H1 (cell line): ENCODE measurements at regions not wholly inside any gene's neighbourhood (a gene's known extent, or its start where the extent isn't known, plus 50 kb on each side); places are given as distances from the start of the nearest gene placed in this dataset.

ENCODE experiments used
- CTCF ChIA-PET: fragments of 300-600 bp; sonication (Branson Sonifier 250); formaldehyde crosslinking; loops from one replicate; lab custom pipeline; 2021; ENCODE audit not compliant: partially characterized antibody; lab: Charles Lee
- POLR2A ChIA-PET: fragments of 300-600 bp; sonication (Branson Sonifier 250); formaldehyde crosslinking; loops from one replicate; lab custom pipeline; 2021; ENCODE audit warnings: inconsistent platforms; ENCODE audit not compliant: partially characterized antibody; lab: Charles Lee
- DNase-seq, 2 experiments: peaks; one replicate each; pipeline versions ENCODE4 v3.0.0 to v3.0.0-alpha.2; 2010 to 2022; ENCODE audit warnings: low spot score in 2 of 2, low read depth in 1 of 2, mixed read lengths in 1 of 2
- FAIRE-seq: peaks from 2 replicates; lab custom pipeline; 2011; peaks lifted over from hg19 to GRCh38; lab: Jason Lieb, UNC
- H2AFZ ChIP-seq: 2 replicates; pipeline ENCODE4 v1.8.1; 2012; ENCODE audit warnings: low read length, inconsistent platforms
- H2AK5ac ChIP-seq: 2 replicates; pipeline ENCODE4 v1.6.1; 2013; ENCODE audit warnings: low read depth, low read length
- H2BK120ac ChIP-seq: replicated peaks from 2 replicates; pipeline ENCODE3; 2013; ENCODE audit warnings: low read depth, low read length, inconsistent platforms
- H2BK12ac ChIP-seq: 2 replicates; pipeline ENCODE4 v1.6.1; 2013; ENCODE audit warnings: low read depth, low read length
- H2BK15ac ChIP-seq: 2 replicates; pipeline ENCODE4 v1.6.1; 2013; ENCODE audit warnings: low read length
- H2BK20ac ChIP-seq: 2 replicates; pipeline ENCODE4 v1.6.1; 2013; ENCODE audit warnings: low read length
- H2BK5ac ChIP-seq: 2 replicates; pipeline ENCODE4 v1.6.1; 2013; ENCODE audit warnings: low read depth, low read length
- H3K14ac ChIP-seq: 2 replicates; pipeline ENCODE4 v1.6.1; 2013; ENCODE audit warnings: inconsistent platforms; ENCODE audit not compliant: insufficient read length
- H3K18ac ChIP-seq: 2 replicates; pipeline ENCODE4 v1.6.1; 2013; ENCODE audit warnings: low read length; ENCODE audit errors: extremely low read depth
- H3K23ac ChIP-seq: 2 replicates; pipeline ENCODE4 v1.6.1; 2013; ENCODE audit warnings: inconsistent platforms; ENCODE audit not compliant: insufficient read length
- H3K23me2 ChIP-seq: 2 replicates; pipeline ENCODE4 v1.6.1; 2013; ENCODE audit warnings: low read depth, low read length
- H3K27ac ChIP-seq: 2 replicates; pipeline ENCODE4 v1.6.1; 2011; ENCODE audit warnings: low read depth, low read length, inconsistent platforms
- H3K27me3 ChIP-seq, 4 experiments: replicated peaks in 1 of 4; 1 replicate in 1 of 4; 2 replicates in 3 of 4; pipeline versions ENCODE4 v1.6.1 to v1.8.1; 2011 to 2013; ENCODE audit warnings: low read length in 3 of 4, mild to moderate bottlenecking in 3 of 4, inconsistent platforms in 2 of 4, mixed read lengths in 2 of 4, moderate library complexity in 1 of 4; ENCODE audit not compliant: control insufficient read depth in 3 of 4, insufficient read depth in 3 of 4; ENCODE audit errors: extremely low read depth in 1 of 4
- H3K36me3 ChIP-seq, 4 experiments: 2 replicates each; pipeline versions ENCODE4 v1.6.1 to v1.8.1; 2011 to 2013; ENCODE audit warnings: mild to moderate bottlenecking in 4 of 4, low read length in 3 of 4, moderate library complexity in 2 of 4, control low read depth in 1 of 4, inconsistent platforms in 1 of 4; ENCODE audit not compliant: insufficient read depth in 4 of 4, control insufficient read depth in 2 of 4
- H3K4ac ChIP-seq: replicated peaks from 2 replicates; pipeline ENCODE3; 2013; ENCODE audit warnings: low read length, low read depth, mixed read lengths, inconsistent platforms; ENCODE audit not compliant: insufficient read length
- H3K4me1 ChIP-seq, 4 experiments: replicated peaks in 1 of 4; 1 replicate in 1 of 4; 2 replicates in 3 of 4; pipeline versions ENCODE4 v1.6.1 to v1.8.1; 2011 to 2013; ENCODE audit warnings: low read length in 3 of 4, inconsistent platforms in 2 of 4, mixed read lengths in 1 of 4; ENCODE audit not compliant: insufficient read depth in 4 of 4, control insufficient read depth in 3 of 4
- H3K4me2 ChIP-seq, 2 experiments: 2 replicates each; pipeline versions ENCODE4 v1.6.1 to v1.8.1; 2011 to 2013; ENCODE audit warnings: low read depth in 2 of 2, low read length in 2 of 2, control low read depth in 1 of 2, inconsistent platforms in 1 of 2, mild to moderate bottlenecking in 1 of 2; ENCODE audit not compliant: insufficient read depth in 1 of 2
- H3K4me3 ChIP-seq, 4 experiments: fragments of 200-600, 300-600 bp in 1 of 4; sonication (generic), shearing (Covaris generic), sonication (Bioruptor Twin) in 1 of 4; 2 replicates each; pipeline versions ENCODE4 v1.5.1 to v1.8.1; 2011 to 2016; ENCODE audit warnings: low read length in 4 of 4, low read depth in 3 of 4, control low read depth in 2 of 4, inconsistent platforms in 2 of 4, mild to moderate bottlenecking in 2 of 4, mixed read lengths in 1 of 4, moderate library complexity in 1 of 4; ENCODE audit not compliant: insufficient read depth in 2 of 4; ENCODE audit errors: extremely low read depth in 1 of 4
- H3K56ac ChIP-seq: replicated peaks from 2 replicates; pipeline ENCODE3; 2013; ENCODE audit warnings: low read depth, mild to moderate bottlenecking, mixed read lengths, low read length, inconsistent platforms; ENCODE audit not compliant: insufficient read length
- H3K79me1 ChIP-seq: 2 replicates; pipeline ENCODE4 v1.6.1; 2013; ENCODE audit warnings: low read depth, low read length, control low read depth
- H3K79me2 ChIP-seq, 2 experiments: 2 replicates each; pipeline versions ENCODE4 v1.6.1 to v1.8.1; 2012 to 2013; ENCODE audit warnings: low read length in 2 of 2, mild to moderate bottlenecking in 2 of 2, inconsistent platforms in 1 of 2; ENCODE audit not compliant: insufficient read depth in 2 of 2, control insufficient read depth in 1 of 2
- H3K9ac ChIP-seq, 4 experiments: replicated peaks in 1 of 4; 1 replicate in 1 of 4; 2 replicates in 3 of 4; pipeline versions ENCODE4 v1.6.1 to v1.8.1; 2011 to 2013; ENCODE audit warnings: low read depth in 3 of 4, low read length in 3 of 4, control low read depth in 2 of 4, mild to moderate bottlenecking in 2 of 4, moderate library complexity in 2 of 4, inconsistent platforms in 1 of 4; ENCODE audit errors: extremely low read depth in 1 of 4
- H3K9me3 ChIP-seq, 2 experiments: 2 replicates each; pipeline versions ENCODE4 v1.6.1 to v1.8.1; 2012 to 2013; ENCODE audit warnings: mild to moderate bottlenecking in 2 of 2, moderate library complexity in 2 of 2, control low read depth in 1 of 2, inconsistent platforms in 1 of 2, low read depth in 1 of 2, low read length in 1 of 2, mixed read lengths in 1 of 2; ENCODE audit not compliant: insufficient read depth in 2 of 2
- H4K20me1 ChIP-seq, 2 experiments: replicated peaks in 1 of 2; 2 replicates each; pipeline versions ENCODE3 to v1.8.1; 2011 to 2013; ENCODE audit warnings: inconsistent platforms in 2 of 2, low read length in 2 of 2, mild to moderate bottlenecking in 1 of 2; ENCODE audit not compliant: insufficient read depth in 2 of 2, control insufficient read depth in 1 of 2
- H4K5ac ChIP-seq: 2 replicates; pipeline ENCODE4 v1.6.1; 2013; ENCODE audit warnings: low read length, low read depth, mixed read lengths, inconsistent platforms; ENCODE audit not compliant: insufficient read length
- H4K8ac ChIP-seq: 2 replicates; pipeline ENCODE4 v1.8.0; 2013; ENCODE audit warnings: mild to moderate bottlenecking, moderate library complexity, low read length, inconsistent platforms; ENCODE audit not compliant: insufficient read depth; ENCODE audit errors: extremely low read depth
- H4K91ac ChIP-seq: replicated peaks from 2 replicates; pipeline ENCODE3; 2013; ENCODE audit warnings: low read length, mixed read lengths, inconsistent platforms; ENCODE audit not compliant: insufficient read length
- BACH1 ChIP-seq: IDR thresholded peaks from 2 replicates; pipeline ENCODE4 v1.6.1; 2012; ENCODE audit warnings: low read length, improper control_type of control experiment
- CBX8 ChIP-seq: fragments of 300-800, 300-1000 bp; sonication (generic); IDR thresholded peaks from 2 replicates; pipeline ENCODE4 v1.7.1; 2016; ENCODE audit warnings: low read depth, low read length, borderline replicate concordance
- CEBPB ChIP-seq: IDR thresholded peaks from 2 replicates; pipeline ENCODE4 v1.6.1; 2012; ENCODE audit warnings: low read depth, low read length
- EGR1 ChIP-seq: IDR thresholded peaks from 2 replicates; pipeline ENCODE4 v1.6.1; 2011; ENCODE audit warnings: low read depth, low read length, borderline replicate concordance
- HDAC6 ChIP-seq: IDR thresholded peaks from one replicate; pipeline ENCODE4 v1.7.1; 2012; ENCODE audit warnings: low read depth, mild to moderate bottlenecking, inconsistent platforms, low read length, moderate library complexity
- KDM1A ChIP-seq: fragments of 200-600, 300-600 bp; sonication (generic); IDR thresholded peaks from 2 replicates; pipeline ENCODE4 v1.7.1; 2016; ENCODE audit warnings: mild to moderate bottlenecking, low read length, borderline replicate concordance
- NANOG ChIP-seq: IDR thresholded peaks from 2 replicates; pipeline ENCODE4 v1.6.1; 2011; ENCODE audit warnings: low read length, low read depth, mild to moderate bottlenecking, inconsistent platforms; ENCODE audit not compliant: insufficient read depth, poor library complexity, severe bottlenecking
- RAD21 ChIP-seq, 2 experiments: IDR thresholded peaks in 1 of 2; conservative IDR thresholded peaks in 1 of 2; 2 replicates each; pipeline ENCODE4 v1.6.1; 2011; ENCODE audit warnings: low read depth in 2 of 2, low read length in 2 of 2, improper control_type of control experiment in 1 of 2, inconsistent platforms in 1 of 2, mild to moderate bottlenecking in 1 of 2, moderate library complexity in 1 of 2
- RFX5 ChIP-seq: IDR thresholded peaks from 2 replicates; pipeline ENCODE4 v1.6.1; 2011; ENCODE audit warnings: low read depth, low read length, improper control_type of control experiment, borderline replicate concordance
- SP2 ChIP-seq: IDR thresholded peaks from 2 replicates; pipeline ENCODE4 v1.6.1; 2012; ENCODE audit warnings: mild to moderate bottlenecking, low read length, inconsistent platforms
- SP4 ChIP-seq: IDR thresholded peaks from 2 replicates; pipeline ENCODE4 v1.6.1; 2012; ENCODE audit warnings: low read length, inconsistent platforms
- TAF1 ChIP-seq: IDR thresholded peaks from 2 replicates; pipeline ENCODE4 v1.6.1; 2011; ENCODE audit warnings: mild to moderate bottlenecking, low read depth, low read length
- TAF7 ChIP-seq: optimal IDR thresholded peaks from 2 replicates; pipeline ENCODE3; 2011; ENCODE audit warnings: low read depth, mild to moderate bottlenecking, inconsistent platforms, low read length, moderate library complexity, borderline replicate concordance
- TBP ChIP-seq: IDR thresholded peaks from 2 replicates; pipeline ENCODE4 v1.6.1; 2011; ENCODE audit warnings: low read depth, low read length, improper control_type of control experiment
- ZNF274 ChIP-seq: IDR thresholded peaks from 2 replicates; pipeline ENCODE4 v1.7.0; 2012; ENCODE audit warnings: low read length, borderline replicate concordance; ENCODE audit errors: extremely low read depth
- WGBS, 2 experiments: shearing (Covaris generic) in 1 of 2; methylation state at CpG; one replicate each; pipeline versions ENCODE4 v1.1.6 to v1.1.7; 2013 to 2015; ENCODE audit warnings: low lambda C conversion rate in 2 of 2, mixed read lengths in 2 of 2, inconsistent platforms in 1 of 2, low coverage in 1 of 2, missing lambda C conversion rate in 1 of 2; ENCODE audit not compliant: insufficient replicate concordance in 2 of 2, insufficient coverage in 1 of 2, insufficient read length in 1 of 2; ENCODE audit errors: extremely low coverage in 1 of 2, missing lambda C conversion rate in 1 of 2; 5-methylcytosine and 5-hydroxymethylcytosine counted together

DNA sequence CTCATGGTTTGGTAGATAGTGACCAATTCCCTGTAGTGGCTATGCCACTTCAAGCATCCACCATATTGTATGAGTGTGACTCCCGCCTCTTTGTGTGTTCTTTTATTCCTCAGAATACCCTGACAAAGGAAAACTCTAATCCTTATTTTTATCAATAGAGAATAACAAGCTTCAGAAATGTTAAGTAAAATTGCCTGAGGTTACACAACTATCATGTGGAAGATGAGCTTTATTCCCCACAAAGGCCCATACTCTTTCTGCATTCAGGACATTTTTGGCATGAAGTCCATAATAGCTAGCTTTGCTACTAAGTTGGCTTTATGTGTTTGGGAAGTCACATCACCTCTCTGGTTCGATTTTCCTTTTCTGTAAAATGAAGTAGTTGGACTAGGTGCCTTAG is 276.8 kb downstream of the PIK3C3 start:
- no peak overlapping the region for H4K8ac ChIP-seq
- H2BK15ac ChIP-seq = no peak overlapping the region
- CTCF ChIA-PET = interaction anchor here (1.2 kb wide), 1 partner anchor 8 kb away, joined by 3 read pairs; no protein-coding TSS in a partner anchor
- no peak for DNase-seq
- H3K23me2 ChIP-seq = no peaks in the 10 kb centered on the region
- no peaks in the 10 kb centered on the region for H3K9me3 ChIP-seq
- POLR2A ChIA-PET = no interaction called here
- H2BK5ac ChIP-seq = no peak overlapping the region
- H3K27ac ChIP-seq = no peak overlapping the region
- H3K4me1 ChIP-seq = no peaks in the 10 kb centered on the region; a peak in 1 of 7 replicates
- H2BK12ac ChIP-seq = no peak overlapping the region
- no peak overlapping the region for H3K4me3 ChIP-seq
- no peak overlapping the region for H3K56ac ChIP-seq
- H4K5ac ChIP-seq = no peak overlapping the region
- H3K79me1 ChIP-seq = no peaks in the 10 kb centered on the region
- H2BK20ac ChIP-seq = no peak overlapping the region
- H2AK5ac ChIP-seq = no peak overlapping the region
- H4K91ac ChIP-seq = no peak overlapping the region
- WGBS, 2 experiments = 89% methylated on average over 2 of the region's 2 CpGs; no CpG with 5 or more reads in 1 of the 2 experiments
- H2AFZ ChIP-seq = no peak overlapping the region
- no peak overlapping the region for H2BK120ac ChIP-seq
- H3K4ac ChIP-seq = no peak overlapping the region
- TF ChIP-seq ZNF274 (no peak), CEBPB (no peak), NANOG (no peak), SP2 (no peak), BACH1 (no peak), RAD21 (IDR thresholded peaks at IDR 0.05 in 1 of 2, conservative IDR thresholded peaks at IDR 0.05 in 1 of 2; ENCODE audit: low read depth in 2 of 2, low read length in 2 of 2) (no peak), TAF7 (no peak), TBP (no peak), KDM1A (no peak), SP4 (no peak), HDAC6 (no peak), TAF1 (no peak), EGR1 (no peak), RFX5 (no peak), CBX8 (no peak)
- TF ChIP-seq, all 59 proteins: peak for 0
- H3K14ac ChIP-seq = no peak overlapping the region
- H3K4me2 ChIP-seq = no peak overlapping the region
- no peak overlapping the region for H3K9ac ChIP-seq
- no peaks in the 10 kb centered on the region for H4K20me1 ChIP-seq
- H3K18ac ChIP-seq = no peak overlapping the region
- FAIRE-seq = no peak
- H3K23ac ChIP-seq = no peak overlapping the region
- H3K36me3 ChIP-seq = no peaks in the 10 kb centered on the region
- no peaks in the 10 kb centered on the region for H3K79me2 ChIP-seq
- H3K27me3 ChIP-seq = no peaks in the 10 kb centered on the region
